HG03558 (cell line): ENCODE measurements at regions not wholly inside any gene's neighbourhood (a gene's known extent, or its start where the extent isn't known, plus 50 kb on each side); places are given as distances from the start of the nearest gene placed in this dataset.

ENCODE experiments used
- ATAC-seq: cut with Tn5 transposase; IDR thresholded peaks from one replicate; pipeline ENCODE4 v1.9.1; 2021; ENCODE audit warnings: moderate number of reproducible peaks; ENCODE audit not compliant: unreplicated experiment; ENCODE audit errors: extremely low read depth

- ATAC-seq, result no peak
Observed at GRCh38 chr3:68070186-68070585, 415.8 kb upstream of the SUCLG2 start.

- ATAC-seq, result no peak
Observed at GRCh38 chr3:68067314-68067713, 412.9 kb upstream of the SUCLG2 start.

GRCh38 chr3:68062926-68063325, 408.5 kb upstream of the SUCLG2 start:
- no peak for ATAC-seq

GRCh38 chr3:68060910-68061309, 406.5 kb upstream of the SUCLG2 start:
- no peak for ATAC-seq

GRCh38 chr3:68060191-68060590, 405.8 kb upstream of the SUCLG2 start:
- no peak for ATAC-seq

- ATAC-seq, result no peak
Observed at GRCh38 chr3:68059628-68060152, 405.3 kb upstream of the SUCLG2 start.

- no peak for ATAC-seq
Observed at GRCh38 chr3:68057637-68058320, 403.4 kb upstream of the SUCLG2 start.

GRCh38 chr3:68056556-68056955, 402.1 kb upstream of the SUCLG2 start:
- ATAC-seq, result no peak

- no peak for ATAC-seq
Observed at GRCh38 chr3:68055215-68055614, 400.8 kb upstream of the SUCLG2 start.

- ATAC-seq, result no peak
Observed at GRCh38 chr3:68049776-68050175, 395.4 kb upstream of the SUCLG2 start.

GRCh38 chr3:68045976-68046375, 391.6 kb upstream of the SUCLG2 start:
- no peak for ATAC-seq

GRCh38 chr3:68033867-68034266, 379.5 kb upstream of the SUCLG2 start:
- no peak for ATAC-seq

GRCh38 chr3:68032209-68032608, 377.8 kb upstream of the SUCLG2 start:
- no peak for ATAC-seq

- ATAC-seq, result no peak
Observed at GRCh38 chr3:68025189-68025588, 370.8 kb upstream of the SUCLG2 start.

GRCh38 chr3:68019876-68020275, 365.5 kb upstream of the SUCLG2 start:
- ATAC-seq, result no peak

GRCh38 chr3:68018275-68018674, 363.9 kb upstream of the SUCLG2 start:
- ATAC-seq, result no peak

GRCh38 chr3:68017069-68017468, 362.7 kb upstream of the SUCLG2 start:
- ATAC-seq, result no peak

- no peak for ATAC-seq
Observed at GRCh38 chr3:68009900-68010299, 355.5 kb upstream of the SUCLG2 start.

- ATAC-seq, result no peak
Observed at GRCh38 chr3:68007621-68008226, 353.3 kb upstream of the SUCLG2 start.

- ATAC-seq, result no peak
Observed at GRCh38 chr3:68006646-68007045, 352.2 kb upstream of the SUCLG2 start.

- ATAC-seq, result no peak
Observed at GRCh38 chr3:68004091-68004490, 349.7 kb upstream of the SUCLG2 start.

GRCh38 chr3:67998281-67998680, 343.9 kb upstream of the SUCLG2 start:
- ATAC-seq, result no peak
